GM18909 (cell line): ENCODE measurements at regions not wholly inside any gene's neighbourhood (a gene's known extent, or its start where the extent isn't known, plus 50 kb on each side); places are given as distances from the start of the nearest gene placed in this dataset.
A peak's percentile ranks its signal among the peaks of the same experiment; 100 is the strongest.

Experiments
- ATAC-seq: cut with Tn5 transposase; IDR thresholded peaks from one replicate; pipeline ENCODE4 v1.9.1; 2021; ENCODE audit warnings: mild to moderate bottlenecking; ENCODE audit not compliant: unreplicated experiment, poor library complexity

- no peak for ATAC-seq
Observed at GRCh38 chr4:4776335-4776734, 83.1 kb upstream of the MSX1 start.

- no peak for ATAC-seq
Observed at GRCh38 chr4:4775493-4776004, 83.9 kb upstream of the MSX1 start.

- no peak for ATAC-seq
Observed at GRCh38 chr4:4772534-4772933, 86.9 kb upstream of the MSX1 start.

GRCh38 chr4:4771160-4771559 lies 88.3 kb upstream of the MSX1 start:
- no peak for ATAC-seq

- no peak for ATAC-seq
Observed at GRCh38 chr4:4770610-4771009, 88.9 kb upstream of the MSX1 start.

GRCh38 chr4:4766564-4766963 lies 92.9 kb upstream of the MSX1 start:
- no peak for ATAC-seq

- ATAC-seq, result no peak
Observed at GRCh38 chr4:4765811-4766210, 93.7 kb upstream of the MSX1 start.

- no peak for ATAC-seq
Observed at GRCh38 chr4:4764558-4764905, 94.9 kb upstream of the MSX1 start.

- ATAC-seq, result no peak
Observed at GRCh38 chr4:4763822-4764557, 95.5 kb upstream of the MSX1 start.

GRCh38 chr4:4762909-4763821 lies 96.3 kb upstream of the MSX1 start:
- peak; percentile 90 for ATAC-seq

GRCh38 chr4:4762300-4762699 lies 97.2 kb upstream of the MSX1 start:
- no peak for ATAC-seq

GRCh38 chr4:4761128-4761982 lies 98.1 kb upstream of the MSX1 start:
- ATAC-seq, result no peak

GRCh38 chr4:4759883-4760282 lies 99.6 kb upstream of the MSX1 start:
- no peak for ATAC-seq

- no peak for ATAC-seq
Observed at GRCh38 chr4:4759232-4759631, 100.2 kb upstream of the MSX1 start.

GRCh38 chr4:4758681-4759080 lies 100.8 kb upstream of the MSX1 start:
- ATAC-seq, result peak; percentile 34

GRCh38 chr4:4755306-4755705 lies 104.2 kb upstream of the MSX1 start:
- no peak for ATAC-seq

GRCh38 chr4:4754641-4755040 lies 104.8 kb upstream of the MSX1 start:
- no peak for ATAC-seq

- ATAC-seq, result no peak
Observed at GRCh38 chr4:4753643-4754042, 105.8 kb upstream of the MSX1 start.

GRCh38 chr4:4752576-4753401 lies 106.7 kb upstream of the MSX1 start:
- no peak for ATAC-seq

- no peak for ATAC-seq
Observed at GRCh38 chr4:4752025-4752424, 107.4 kb upstream of the MSX1 start.
